KMS-11 (cell line): ENCODE measurements at regions not wholly inside any gene's neighbourhood (a gene's known extent, or its start where the extent isn't known, plus 50 kb on each side); places are given as distances from the start of the nearest gene placed in this dataset.

Experiments used
- H2AFZ ChIP-seq: fragments of 200-600 bp; sonication (generic); 2 replicates; pipeline ENCODE4 v1.6.1; 2016; ENCODE audit warnings: antibody characterized with exemption, mixed run types, low read depth
- H3K27ac ChIP-seq: fragments of 200-600 bp; sonication (generic); 2 replicates; pipeline ENCODE4 v1.6.1; 2016; ENCODE audit warnings: mild to moderate bottlenecking, mixed run types
- H3K27me3 ChIP-seq: fragments of 200-600 bp; sonication (generic); 2 replicates; pipeline ENCODE4 v1.6.1; 2017; ENCODE audit warnings: mild to moderate bottlenecking, low read depth, mixed run types, moderate library complexity; ENCODE audit not compliant: insufficient read depth
- H3K36me3 ChIP-seq: fragments of 200-600 bp; sonication (generic); 2 replicates; pipeline ENCODE4 v1.6.1; 2017; ENCODE audit warnings: mild to moderate bottlenecking, mixed run types; ENCODE audit not compliant: insufficient read depth
- H3K4me1 ChIP-seq: fragments of 200-600 bp; sonication (generic); 2 replicates; pipeline ENCODE4 v1.6.1; 2016; ENCODE audit warnings: mild to moderate bottlenecking, low read depth, mixed run types; ENCODE audit not compliant: poor library complexity, severe bottlenecking
- H3K4me2 ChIP-seq: fragments of 200-600 bp; sonication (generic); 2 replicates; pipeline ENCODE4 v1.7.0; 2016; ENCODE audit warnings: mild to moderate bottlenecking, mixed run types
- H3K4me3 ChIP-seq: fragments of 200-600 bp; sonication (generic); IDR thresholded peaks from 2 replicates; pipeline ENCODE4 v1.6.1; 2017; ENCODE audit warnings: low read depth, low read length, mixed read lengths; ENCODE audit not compliant: insufficient read depth
- H3K79me2 ChIP-seq: fragments of 200-600 bp; sonication (generic); 2 replicates; pipeline ENCODE4 v1.6.1; 2016; ENCODE audit warnings: low read depth, mixed run types; ENCODE audit not compliant: insufficient read depth
- H3K9ac ChIP-seq: fragments of 200-600 bp; sonication (generic); 2 replicates; pipeline ENCODE4 v1.6.1; 2016; ENCODE audit warnings: mild to moderate bottlenecking, mixed run types
- H4K20me1 ChIP-seq: fragments of 200-600 bp; sonication (generic); 2 replicates; pipeline ENCODE4 v1.6.1; 2016; ENCODE audit warnings: mild to moderate bottlenecking, mixed run types; ENCODE audit not compliant: insufficient read depth
- TF ChIP-seq, protein P1 (sequence below): fragments of 200-600 bp; sonication (generic); conservative IDR thresholded peaks from 2 replicates; pipeline ENCODE4 v1.6.1; 2017; ENCODE audit warnings: low read depth, mild to moderate bottlenecking, antibody characterized with exemption, low read length, moderate library complexity, mixed read lengths

DNA sequence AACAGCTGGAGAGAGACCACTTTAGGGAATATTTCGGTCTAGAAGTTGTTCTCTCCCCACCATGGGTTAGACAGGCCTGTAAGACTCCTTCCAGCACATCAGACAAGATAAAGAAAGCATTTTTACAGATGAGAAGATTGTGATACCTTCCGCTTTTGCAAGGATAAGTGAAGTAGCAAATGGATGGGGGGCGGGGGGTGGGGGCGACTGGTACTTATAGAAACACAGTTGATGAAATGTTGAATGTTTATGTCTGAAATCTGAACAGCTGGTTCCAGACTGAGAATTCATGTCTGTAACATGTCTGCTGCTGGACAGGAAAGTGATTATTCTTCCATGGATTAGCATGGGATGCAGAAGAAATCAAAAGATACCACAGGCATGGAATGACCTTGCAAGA lies 90.5 kb upstream of the FN1 start:
- Histone ChIP-seq H3K27ac (no peak overlapping the region), H3K4me1 (no peaks in the 10 kb centered on the region)

DNA sequence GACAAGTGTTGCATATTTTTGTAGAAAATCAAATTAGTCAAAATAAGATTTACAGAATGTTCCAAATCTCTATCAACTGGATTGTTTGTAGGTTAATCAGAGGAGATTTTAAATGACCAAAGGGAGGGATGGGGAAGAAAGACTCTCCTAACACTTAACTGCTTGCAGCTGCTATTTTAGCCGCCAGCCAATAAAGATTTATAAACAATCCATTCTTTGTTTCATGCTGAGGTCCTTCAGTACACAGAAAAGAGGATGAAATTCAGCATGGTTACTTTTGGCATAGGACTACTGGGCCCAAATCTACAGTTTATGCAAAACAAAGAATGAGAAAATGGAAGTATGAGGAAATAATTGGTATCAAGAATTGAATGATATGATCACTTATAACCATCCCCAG lies 86.4 kb upstream of the FN1 start:
- no peaks in the 10 kb centered on the region for H4K20me1 ChIP-seq
- no peak overlapping the region for H3K27ac ChIP-seq
- TF ChIP-seq, protein P1, sequence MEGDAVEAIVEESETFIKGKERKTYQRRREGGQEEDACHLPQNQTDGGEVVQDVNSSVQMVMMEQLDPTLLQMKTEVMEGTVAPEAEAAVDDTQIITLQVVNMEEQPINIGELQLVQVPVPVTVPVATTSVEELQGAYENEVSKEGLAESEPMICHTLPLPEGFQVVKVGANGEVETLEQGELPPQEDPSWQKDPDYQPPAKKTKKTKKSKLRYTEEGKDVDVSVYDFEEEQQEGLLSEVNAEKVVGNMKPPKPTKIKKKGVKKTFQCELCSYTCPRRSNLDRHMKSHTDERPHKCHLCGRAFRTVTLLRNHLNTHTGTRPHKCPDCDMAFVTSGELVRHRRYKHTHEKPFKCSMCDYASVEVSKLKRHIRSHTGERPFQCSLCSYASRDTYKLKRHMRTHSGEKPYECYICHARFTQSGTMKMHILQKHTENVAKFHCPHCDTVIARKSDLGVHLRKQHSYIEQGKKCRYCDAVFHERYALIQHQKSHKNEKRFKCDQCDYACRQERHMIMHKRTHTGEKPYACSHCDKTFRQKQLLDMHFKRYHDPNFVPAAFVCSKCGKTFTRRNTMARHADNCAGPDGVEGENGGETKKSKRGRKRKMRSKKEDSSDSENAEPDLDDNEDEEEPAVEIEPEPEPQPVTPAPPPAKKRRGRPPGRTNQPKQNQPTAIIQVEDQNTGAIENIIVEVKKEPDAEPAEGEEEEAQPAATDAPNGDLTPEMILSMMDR = no peak
- no peak overlapping the region for H2AFZ ChIP-seq
- no peaks in the 10 kb centered on the region for H3K79me2 ChIP-seq
- H3K27me3 ChIP-seq = no peaks in the 10 kb centered on the region
- no peaks in the 10 kb centered on the region for H3K36me3 ChIP-seq
- H3K4me2 ChIP-seq = no peak overlapping the region
- H3K4me3 ChIP-seq = no peak overlapping the region
- H3K9ac ChIP-seq = no peak overlapping the region
- H3K4me1 ChIP-seq = no peaks in the 10 kb centered on the region

More for the DNA sequence above, 90.5 kb upstream of the FN1 start:
- Histone ChIP-seq H3K9ac (no peak overlapping the region), H3K27me3 (no peaks in the 10 kb centered on the region), H3K79me2 (no peaks in the 10 kb centered on the region), H2AFZ (no peak overlapping the region), H3K36me3 (no peaks in the 10 kb centered on the region), H3K4me2 (no peak overlapping the region), H3K4me3 (no peak overlapping the region), H4K20me1 (no peaks in the 10 kb centered on the region)
- TF ChIP-seq, protein P1 = no peak

DNA sequence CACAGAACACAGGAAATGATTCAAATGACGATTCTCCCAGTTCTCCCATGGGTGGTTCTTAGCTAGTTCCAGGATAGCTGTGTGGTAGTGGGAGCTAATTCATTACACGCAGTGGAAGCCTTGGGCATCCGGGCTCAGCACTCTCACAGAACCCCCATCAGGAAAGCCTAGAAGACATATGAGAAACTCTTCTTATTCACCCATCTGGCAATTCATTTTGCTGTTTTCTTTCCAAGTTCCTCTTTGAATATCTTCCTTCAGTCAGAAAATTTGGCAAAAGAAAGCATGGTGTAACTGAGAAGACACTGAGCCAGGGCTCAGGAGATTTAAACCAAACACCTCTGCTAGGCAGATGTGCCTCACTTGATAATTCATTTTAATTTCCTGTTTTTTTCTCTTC lies 85.2 kb upstream of the FN1 start:
- no peak overlapping the region for H3K9ac ChIP-seq
- no peak overlapping the region for H3K4me3 ChIP-seq
- H2AFZ ChIP-seq = no peak overlapping the region
- H3K79me2 ChIP-seq = no peaks in the 10 kb centered on the region
- H3K27ac ChIP-seq = no peak overlapping the region
- no peak overlapping the region for H3K4me2 ChIP-seq
- H3K27me3 ChIP-seq = no peaks in the 10 kb centered on the region
- H3K36me3 ChIP-seq = no peaks in the 10 kb centered on the region
- TF ChIP-seq, protein P1 = no peak
- no peaks in the 10 kb centered on the region for H3K4me1 ChIP-seq
- no peaks in the 10 kb centered on the region for H4K20me1 ChIP-seq

DNA sequence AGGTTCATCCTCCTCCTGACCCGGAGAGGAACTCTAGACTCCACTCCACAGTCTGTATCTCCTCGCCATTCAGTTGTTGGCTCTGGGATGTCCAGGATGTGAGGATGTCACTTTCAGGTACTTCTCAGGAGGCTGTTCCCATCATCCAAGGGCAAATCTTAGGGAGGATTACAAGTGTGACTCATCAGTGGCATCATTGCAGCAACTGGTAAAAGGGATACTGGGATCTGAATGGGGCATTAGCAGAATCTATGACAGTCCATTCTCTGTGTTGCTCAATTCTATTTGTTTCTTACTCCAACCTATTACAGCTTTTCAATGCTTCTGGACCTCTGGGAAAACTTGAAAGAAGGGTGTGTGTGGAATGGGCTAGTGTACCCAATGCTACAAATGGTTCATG lies 81.5 kb upstream of the FN1 start:
- Histone ChIP-seq H4K20me1 (no peaks in the 10 kb centered on the region), H2AFZ (no peak overlapping the region), H3K9ac (no peak overlapping the region), H3K27ac (no peak overlapping the region), H3K4me1 (no peaks in the 10 kb centered on the region), H3K4me2 (no peak overlapping the region), H3K79me2 (no peaks in the 10 kb centered on the region), H3K4me3 (no peak overlapping the region), H3K36me3 (no peaks in the 10 kb centered on the region), H3K27me3 (no peaks in the 10 kb centered on the region)
- TF ChIP-seq, protein P1 = no peak

DNA sequence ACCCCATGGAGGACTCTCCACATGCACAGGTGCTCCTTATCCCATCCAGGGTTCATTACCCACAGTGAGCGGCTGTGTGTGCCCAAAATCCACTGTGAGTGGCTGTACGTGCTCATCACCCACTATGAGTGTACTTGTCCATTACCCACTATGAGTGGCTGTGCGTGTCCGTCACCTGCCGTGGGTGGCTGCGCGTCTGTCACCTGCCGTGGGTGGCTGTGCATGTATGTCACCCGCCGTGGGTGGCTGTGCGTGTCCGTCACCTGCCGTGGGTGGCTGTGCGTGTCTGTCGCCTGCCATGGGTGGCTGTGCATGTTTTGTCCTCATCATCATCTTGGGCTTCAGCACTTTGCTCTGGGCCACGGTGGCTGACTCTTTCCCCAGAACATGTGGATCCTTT lies 78.6 kb upstream of the FN1 start:
- no peak overlapping the region for H3K4me3 ChIP-seq
- H4K20me1 ChIP-seq = no peaks in the 10 kb centered on the region
- H3K79me2 ChIP-seq = no peaks in the 10 kb centered on the region
- H2AFZ ChIP-seq = no peak overlapping the region
- no peak overlapping the region for H3K27ac ChIP-seq
- TF ChIP-seq, protein P1 = no peak
- no peaks in the 10 kb centered on the region for H3K36me3 ChIP-seq
- H3K4me1 ChIP-seq = no peaks in the 10 kb centered on the region
- H3K9ac ChIP-seq = no peak overlapping the region
- H3K4me2 ChIP-seq = no peak overlapping the region
- no peaks in the 10 kb centered on the region for H3K27me3 ChIP-seq
